HS-27A (cell line): ENCODE measurements at regions not wholly inside any gene's neighbourhood (a gene's known extent, or its start where the extent isn't known, plus 50 kb on each side); places are given as distances from the start of the nearest gene placed in this dataset.

Experiments
- DNase-seq: peaks from one replicate; pipeline ENCODE4 v3.0.0-alpha.2; 2012; ENCODE audit warnings: low read depth, missing footprints

DNA sequence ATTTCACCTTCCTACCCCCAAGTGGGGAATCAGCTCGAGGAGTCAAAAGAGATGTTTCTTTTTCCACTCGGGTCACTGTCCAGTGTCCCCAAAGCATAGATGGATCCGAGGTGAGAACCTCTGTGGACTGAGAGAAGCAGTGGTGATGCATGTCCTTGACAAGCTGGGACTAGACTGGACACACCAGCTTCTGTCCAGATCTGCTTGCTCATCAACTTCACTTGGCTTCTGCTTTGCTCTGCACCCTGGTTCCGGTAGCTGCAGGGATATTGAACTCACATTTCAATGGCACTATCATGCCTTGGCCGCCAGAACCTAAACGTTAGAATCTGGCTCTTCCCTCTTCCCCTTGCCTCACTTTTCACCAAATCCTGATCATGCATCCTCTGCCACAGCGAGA is 50.3 kb upstream of the CXCL12 start:
- no peak for DNase-seq

- no peak for DNase-seq
Observed at GRCh38 chr10:44436240-44436639, 51.3 kb upstream of the CXCL12 start.

DNA sequence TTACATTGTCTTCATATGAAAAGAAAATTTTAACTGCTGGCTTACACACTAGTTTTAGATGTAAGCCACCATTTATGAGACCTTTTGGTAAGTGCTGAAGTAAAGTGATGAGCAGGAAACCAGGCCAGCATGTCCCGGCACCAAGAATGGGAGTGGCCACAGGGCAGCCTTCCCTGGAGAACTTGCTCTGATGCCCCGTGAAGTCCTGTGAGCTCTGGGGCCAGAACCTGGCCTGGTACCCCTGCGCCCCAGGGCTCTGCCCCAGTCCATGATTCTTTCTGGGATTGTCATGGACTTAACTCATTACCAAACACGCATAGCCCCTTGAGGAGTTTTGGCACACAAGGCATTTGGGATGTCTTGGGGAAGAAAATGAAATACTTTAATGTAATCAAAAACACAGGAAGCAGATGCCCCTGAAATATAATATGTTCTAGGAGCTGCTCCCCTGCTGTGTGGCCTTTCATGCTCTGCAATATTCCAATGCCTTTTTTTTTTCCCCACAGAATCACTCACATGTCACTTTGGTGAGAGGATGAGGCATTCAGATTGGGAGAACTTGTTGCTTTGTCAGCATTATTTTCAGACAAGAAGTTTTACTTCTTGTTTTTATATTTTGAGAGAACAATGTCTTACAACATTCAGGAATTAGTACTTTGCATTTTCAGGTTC is 53.1 kb upstream of the CXCL12 start:
- no peak for DNase-seq

GRCh38 chr10:44439239-44439957 is 54.5 kb upstream of the CXCL12 start:
- DNase-seq: no peak

DNA sequence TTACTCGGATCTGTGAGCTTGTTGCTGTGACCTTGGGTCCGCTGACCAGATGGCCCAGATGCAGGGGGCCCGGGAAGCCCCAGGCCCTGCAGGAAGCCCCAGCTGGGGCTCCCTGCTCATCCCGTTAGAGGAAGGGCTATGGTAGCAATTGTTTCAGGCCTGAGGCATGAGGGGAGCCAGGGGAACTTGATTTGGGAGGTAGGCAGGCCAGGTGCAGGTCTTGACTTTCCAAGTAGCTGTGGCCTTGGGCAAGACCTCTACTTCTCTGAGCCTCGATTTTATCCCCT is 55.0 kb upstream of the CXCL12 start:
- DNase-seq: no peak

GRCh38 chr10:44457259-44457658 is 72.4 kb upstream of the CXCL12 start:
- DNase-seq: no peak

DNA sequence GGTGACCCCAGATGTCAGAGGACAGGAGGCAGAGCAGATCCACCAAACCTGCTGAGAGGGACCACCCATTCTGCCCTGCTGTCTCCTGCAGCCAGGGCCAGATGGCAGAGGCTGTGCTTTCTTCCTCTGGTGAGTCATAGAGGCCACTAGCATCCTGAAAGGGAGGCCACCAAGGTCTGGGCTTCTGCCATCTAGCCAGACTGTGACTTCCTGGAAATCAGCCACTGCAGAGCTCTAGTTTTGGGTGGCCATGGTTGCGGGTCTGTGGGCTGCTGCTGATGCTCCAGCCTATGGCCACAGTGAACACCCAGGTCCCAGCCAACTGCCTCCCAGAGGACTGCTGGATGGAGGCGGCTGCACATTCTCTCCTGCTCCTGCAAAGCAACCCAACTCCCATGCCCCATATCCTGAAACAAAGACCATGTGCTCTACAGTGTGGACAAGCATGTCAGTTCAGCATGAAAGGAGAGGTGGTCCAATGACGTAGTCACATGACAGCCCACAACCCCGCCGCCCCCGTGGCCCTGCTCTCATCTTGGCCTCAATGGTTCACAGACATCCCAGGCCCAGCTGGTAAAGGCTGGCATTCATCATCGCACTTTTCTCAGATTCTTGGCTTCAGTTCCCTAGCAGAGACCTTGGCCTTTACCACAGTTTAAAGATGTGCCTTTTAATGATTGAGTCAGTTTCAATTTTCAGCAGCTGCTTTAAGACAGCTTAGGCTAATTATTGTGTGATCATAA is 73.9 kb upstream of the CXCL12 start:
- no peak for DNase-seq

DNA sequence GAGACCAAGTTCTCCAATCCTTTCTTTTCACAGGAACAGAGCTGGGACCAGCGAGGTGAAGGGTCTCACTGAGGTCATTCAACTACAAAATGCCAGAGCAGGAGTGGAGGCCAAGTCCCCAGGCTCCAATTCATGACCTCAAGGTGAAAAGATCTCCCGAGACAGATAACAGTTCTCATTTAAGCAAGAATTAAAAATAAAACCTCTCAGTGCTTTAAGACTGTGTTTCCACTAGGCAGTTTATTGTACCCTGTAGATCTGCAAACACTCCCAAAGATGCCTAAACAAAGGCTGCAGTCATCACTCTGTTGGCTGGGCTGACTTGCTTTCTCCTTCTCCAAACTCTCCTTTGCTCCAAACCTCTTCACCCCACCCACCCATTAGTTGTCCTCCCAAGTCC is 74.8 kb upstream of the CXCL12 start:
- DNase-seq: no peak

DNA sequence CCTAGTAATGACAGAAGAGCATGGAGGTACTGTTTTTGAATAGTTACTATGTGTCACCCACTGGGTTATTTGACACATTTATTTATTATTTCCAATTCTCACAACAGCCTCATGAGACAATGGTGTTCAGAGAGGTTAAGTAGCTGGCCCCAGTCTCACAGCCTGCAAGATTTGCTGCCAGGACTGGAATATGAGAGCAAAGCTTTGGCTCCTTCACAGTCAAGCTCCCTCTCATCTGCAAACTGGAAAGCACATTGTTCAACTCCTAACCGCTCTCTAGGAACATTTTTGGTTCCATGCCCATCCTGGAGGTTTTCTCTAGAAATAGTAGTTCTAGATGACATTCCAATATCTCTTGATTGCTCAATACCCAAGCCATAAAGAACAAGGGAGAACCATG is 75.5 kb upstream of the CXCL12 start:
- DNase-seq: no peak

DNA sequence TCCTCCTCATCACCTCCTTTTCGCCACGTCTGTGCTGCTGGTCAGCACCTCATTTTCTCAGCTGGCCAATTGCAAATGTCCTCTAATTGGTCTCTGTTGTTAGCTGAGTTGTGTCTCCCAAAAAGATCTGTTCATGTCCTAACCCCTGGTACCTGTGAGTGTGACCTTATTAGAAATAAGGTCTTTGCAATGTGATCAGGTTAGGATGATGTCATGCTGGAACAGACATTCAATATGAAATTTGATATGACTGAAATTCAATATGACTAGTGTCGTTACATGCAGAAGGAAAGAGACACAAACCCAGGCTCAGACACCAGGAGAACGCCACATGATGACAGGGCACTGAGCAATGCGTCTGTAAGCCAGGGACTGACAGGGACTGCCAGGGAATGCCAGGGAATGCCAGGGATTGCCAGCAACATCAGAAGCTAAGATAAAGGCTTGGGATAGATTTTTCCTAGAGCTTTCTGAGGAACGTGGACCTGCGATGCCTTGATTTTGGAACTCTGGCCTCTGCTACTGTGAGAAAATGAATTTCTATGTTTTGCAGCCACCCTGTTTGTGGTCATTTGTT is 77.5 kb upstream of the CXCL12 start:
- DNase-seq: no peak

DNA sequence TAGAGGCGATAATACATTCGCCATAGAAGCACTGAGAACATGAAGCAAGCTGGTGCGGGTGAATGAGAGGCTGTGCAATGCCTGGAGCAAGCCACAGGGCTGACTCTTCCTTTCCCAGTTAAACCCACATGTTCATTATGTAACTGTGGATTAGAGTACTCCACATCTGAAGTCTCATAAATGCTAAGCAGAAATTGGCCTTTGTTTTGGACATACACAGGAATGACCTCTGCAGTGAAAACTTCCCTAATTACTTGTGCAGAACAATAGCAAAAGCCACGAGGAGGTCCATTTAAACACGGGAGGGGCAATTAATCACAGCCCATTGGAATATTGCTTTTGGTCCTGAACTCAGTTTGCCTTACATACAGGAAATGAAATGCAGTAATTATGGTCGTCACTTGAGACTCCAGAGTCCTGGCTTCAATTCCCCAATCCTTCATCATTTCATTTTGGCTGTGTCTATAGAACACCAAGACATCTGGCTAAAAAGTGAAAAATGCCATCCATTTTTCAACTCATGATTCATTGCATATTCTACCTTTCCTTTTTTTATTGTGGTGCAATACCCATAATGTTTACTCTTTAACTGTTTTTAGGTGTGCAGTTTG is 78.7 kb upstream of the CXCL12 start:
- DNase-seq: no peak

DNA sequence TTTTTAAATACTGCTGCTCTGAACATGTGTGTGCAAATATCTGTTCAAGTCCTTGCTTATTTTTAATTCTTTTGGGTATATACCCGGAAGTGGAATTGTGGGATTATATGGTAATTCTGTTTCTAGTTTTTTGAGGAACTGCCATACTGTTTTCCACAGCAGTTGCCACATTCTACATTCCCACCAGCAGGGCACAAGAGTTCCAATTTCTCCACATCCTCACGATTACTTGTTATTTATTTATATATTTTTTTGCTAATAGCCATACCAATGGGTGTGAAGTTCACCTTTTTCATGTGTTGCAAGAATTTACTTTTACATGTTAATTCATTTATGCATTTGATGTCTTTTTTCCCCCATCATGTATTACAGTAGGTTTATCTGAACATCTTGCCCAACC is 79.6 kb upstream of the CXCL12 start:
- DNase-seq: no peak

DNA sequence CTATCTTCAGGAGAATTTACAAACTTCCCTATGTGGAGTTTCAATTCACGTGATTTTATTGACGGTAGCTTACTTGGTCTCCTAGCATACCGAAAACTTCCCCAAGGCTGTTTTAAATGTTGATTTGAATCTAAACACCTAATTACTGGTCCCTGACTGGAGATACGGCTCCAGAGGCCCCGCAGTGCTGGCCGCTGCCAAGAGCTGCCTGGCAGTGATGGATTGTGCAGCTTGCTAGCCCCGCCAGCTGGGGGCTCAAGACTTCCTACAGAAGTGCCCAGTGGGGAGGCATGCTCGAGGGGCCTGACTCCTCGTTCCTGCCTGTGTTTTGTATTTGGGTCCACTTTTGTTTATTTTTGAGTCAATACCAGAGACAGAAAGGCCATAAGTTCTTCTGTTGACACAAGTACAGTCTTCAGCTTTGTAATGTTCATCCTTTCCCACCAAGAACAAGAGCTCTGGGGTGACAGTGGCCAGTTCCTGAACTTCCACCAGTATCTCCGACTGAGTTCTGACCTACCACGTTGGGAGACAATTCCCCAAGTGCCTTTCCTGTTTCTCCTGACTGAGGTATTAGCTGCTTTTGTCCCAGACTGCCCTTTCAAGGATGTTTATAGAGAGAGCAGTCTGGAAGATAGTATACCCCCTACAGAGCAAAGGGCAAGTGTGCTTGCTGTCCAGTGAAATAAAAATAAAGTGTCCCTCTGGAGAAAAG is 80.7 kb upstream of the CXCL12 start:
- DNase-seq: no peak

GRCh38 chr10:44466236-44466635 is 81.3 kb upstream of the CXCL12 start:
- DNase-seq: no peak

DNA sequence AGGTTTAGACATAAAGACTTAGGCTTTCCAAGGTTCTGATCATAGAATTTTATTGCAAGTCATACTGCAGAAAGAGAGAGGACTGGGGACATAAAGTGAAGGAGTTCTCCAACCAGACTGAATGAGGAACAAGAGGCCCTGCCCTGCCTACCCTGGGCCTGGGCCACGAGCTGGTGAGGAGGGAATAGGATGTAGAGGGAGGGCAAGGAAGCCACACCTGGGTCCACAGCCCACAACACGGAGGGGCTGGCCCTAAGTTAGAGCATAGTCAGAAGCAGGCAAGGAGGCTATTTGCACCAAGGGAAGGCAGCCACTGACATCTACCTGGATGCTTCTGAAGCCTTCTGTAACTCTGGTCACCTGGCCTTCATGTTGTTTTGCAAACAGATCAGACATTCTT is 82.2 kb upstream of the CXCL12 start:
- no peak for DNase-seq

DNA sequence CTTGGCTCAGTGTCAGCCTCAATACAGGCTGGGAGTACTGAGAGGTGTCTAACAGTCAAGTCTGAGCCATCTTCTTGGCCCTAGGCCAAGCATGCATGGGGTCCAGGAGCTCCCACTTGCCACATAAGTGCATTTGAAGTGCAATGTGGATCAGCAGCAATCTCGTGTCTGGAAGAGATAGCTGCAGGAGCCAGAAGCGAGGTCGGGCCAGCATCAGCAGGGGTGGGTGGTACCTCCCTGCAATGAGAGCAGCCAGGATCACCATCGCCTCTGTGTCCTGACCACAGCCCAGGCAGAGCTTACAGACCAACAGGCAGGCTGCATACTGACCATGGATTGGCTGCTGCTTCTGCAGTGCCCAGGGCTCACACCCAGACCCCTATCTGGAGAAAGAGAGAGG is 83.0 kb upstream of the CXCL12 start:
- no peak for DNase-seq

GRCh38 chr10:44468525-44468924 is 83.6 kb upstream of the CXCL12 start:
- DNase-seq: no peak

DNA sequence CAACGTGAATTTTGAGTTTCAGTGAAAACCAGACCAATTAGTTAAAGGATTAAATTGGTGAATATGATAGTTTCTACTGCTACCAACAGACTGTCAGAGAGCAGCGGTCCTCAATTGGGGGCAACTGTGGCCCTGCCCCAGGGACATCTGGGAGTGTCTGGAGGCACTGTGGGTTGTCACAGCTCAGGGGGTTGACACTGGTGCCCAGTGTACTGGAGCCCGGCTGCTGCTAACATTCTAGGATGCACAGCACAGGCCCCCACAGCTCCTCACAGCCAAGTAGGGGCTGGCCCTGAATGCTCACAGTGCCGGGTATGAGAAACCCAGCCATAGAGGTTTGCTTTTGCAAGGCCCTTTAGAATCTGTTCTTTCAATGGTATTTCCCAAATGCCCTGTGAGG is 84.1 kb upstream of the CXCL12 start:
- no peak for DNase-seq

DNA sequence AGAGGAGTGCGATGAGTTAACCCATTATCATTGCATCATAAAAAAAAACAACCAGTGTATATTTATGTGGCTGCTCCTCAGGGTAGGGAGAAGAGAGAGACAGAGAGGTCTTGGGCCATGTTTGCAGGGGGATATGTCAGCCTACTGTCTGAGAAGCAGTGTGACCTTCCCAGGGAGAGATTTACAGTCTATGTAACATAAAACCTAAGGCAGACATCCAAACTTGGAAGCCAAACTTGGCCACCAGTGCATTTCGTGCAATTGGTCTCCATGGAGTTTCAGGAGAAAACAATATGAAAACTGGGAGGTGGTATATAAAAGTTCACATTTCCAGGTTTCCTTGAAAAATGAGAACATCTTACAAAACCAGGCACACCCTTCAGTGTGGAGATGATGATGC is 85.9 kb upstream of the CXCL12 start:
- DNase-seq: no peak

DNA sequence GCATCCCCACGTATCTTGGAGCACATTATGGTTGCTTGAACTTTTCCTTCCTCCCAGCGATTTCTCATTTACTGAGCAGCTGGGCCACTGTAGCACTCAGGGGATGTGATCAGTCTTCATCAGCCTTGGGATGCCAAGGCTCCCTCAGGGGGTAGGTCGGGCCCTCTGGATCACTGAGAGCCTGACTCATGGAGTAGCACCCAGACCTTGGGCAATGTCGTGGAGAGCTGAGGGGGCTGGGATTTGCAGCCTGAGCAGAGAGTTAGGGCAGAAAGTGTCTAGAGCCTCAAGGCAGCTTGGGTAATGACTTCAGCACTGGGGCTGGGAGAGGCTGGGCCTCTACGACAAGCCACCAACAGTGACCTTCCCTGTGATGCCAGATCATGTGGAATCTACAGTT is 86.5 kb upstream of the CXCL12 start:
- DNase-seq: no peak

DNA sequence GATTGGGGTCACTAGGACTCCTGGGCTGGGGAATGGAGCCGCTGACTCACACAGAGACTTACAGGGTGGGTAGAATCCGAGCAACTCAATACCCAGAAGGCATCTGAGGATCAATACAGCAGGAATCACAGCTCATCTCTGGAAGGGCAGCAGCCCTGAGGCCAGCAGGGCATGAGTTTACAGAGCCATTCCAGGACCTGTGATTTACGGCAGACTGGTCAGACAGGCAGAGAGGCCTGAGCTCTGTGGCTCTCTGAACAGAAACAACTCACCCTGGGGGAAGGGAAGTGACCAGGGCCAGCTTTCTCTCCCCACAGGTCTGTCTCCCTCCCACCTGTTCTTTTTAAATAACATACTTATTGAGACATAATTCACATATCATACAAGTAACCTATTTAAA is 88.2 kb upstream of the CXCL12 start:
- no peak for DNase-seq

DNA sequence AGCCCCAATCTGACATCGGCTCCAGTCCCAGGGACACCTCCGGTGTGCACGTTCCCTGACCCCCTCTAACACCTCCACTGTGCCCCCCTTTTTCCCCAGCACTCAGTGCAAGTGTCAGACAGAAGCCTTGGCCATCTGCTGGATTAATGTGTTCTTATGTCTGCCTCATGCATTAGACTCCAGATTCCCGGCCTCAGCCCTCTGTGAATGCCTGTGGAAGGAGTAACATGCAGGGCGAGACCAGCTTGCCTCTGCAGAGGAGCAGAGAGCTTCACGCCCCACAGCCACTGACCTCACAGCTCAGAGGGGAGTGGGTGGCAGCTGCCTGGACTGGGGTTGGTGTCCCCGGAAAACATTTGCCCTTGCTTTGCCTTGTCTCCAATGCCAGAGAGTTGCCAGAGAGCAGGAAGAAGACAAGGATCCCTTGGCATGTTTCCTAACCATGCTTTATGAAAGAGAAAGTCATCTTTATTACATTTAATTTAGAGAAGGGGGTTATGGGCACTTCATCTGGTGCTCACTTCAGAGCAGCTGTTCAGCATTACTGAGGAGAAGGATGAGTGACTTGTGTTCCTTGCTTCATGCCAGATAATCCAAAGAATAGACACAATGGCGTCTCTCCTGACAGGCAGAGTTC is 91.6 kb upstream of the CXCL12 start:
- no peak for DNase-seq
